Right lobe of liver (tissue), 6 donors: ENCODE measurements at regions not wholly inside any gene's neighbourhood (a gene's known extent, or its start where the extent isn't known, plus 50 kb on each side); places are given as distances from the start of the nearest gene placed in this dataset.

ENCODE experiments used
- ATAC-seq, 4 donors: fragments of 200-7000 bp; cut with Tn5 transposase; one replicate each; pipeline ENCODE4 v1.9.1; 2020; ENCODE audit warnings: mild to moderate bottlenecking in 4 of 4, moderate library complexity in 4 of 4
- DNase-seq, 3 donors: peaks; one replicate each; pipeline ENCODE4 v3.0.0-alpha.2; 2020
- H3K27ac ChIP-seq, 3 donors: fragments of 200-600 bp; one replicate each; pipeline ENCODE4 v1.8.0; 2022
- H3K27me3 ChIP-seq, 2 donors: fragments of 200-600 bp; one replicate each; pipeline ENCODE4 v1.8.0; 2022
- H3K36me3 ChIP-seq, 4 donors: fragments of 200-600 bp; sonication (generic) in 1 of 4; one replicate each; pipeline versions ENCODE4 v1.5.1 to v1.8.0; 2017 to 2022; ENCODE audit warnings: control low read depth in 1 of 4
- H3K4me1 ChIP-seq, 4 donors: fragments of 200-600 bp; sonication (generic) in 1 of 4; one replicate each; pipeline versions ENCODE4 v1.5.1 to v1.8.0; 2017 to 2022; ENCODE audit warnings: control low read depth in 1 of 4
- H3K4me3 ChIP-seq, 3 donors: fragments of 200-600 bp; one replicate each; pipeline ENCODE4 v1.8.0; 2022
- H3K9me3 ChIP-seq, 4 donors: fragments of 200-600 bp; sonication (generic) in 1 of 4; one replicate each; pipeline versions ENCODE4 v1.5.1 to v1.8.0; 2017 to 2022; ENCODE audit warnings: control low read depth in 1 of 4
- POLR2A ChIP-seq: fragments of 450-650 bp; IDR thresholded peaks from one replicate; pipeline ENCODE4 v1.6.1; 2017; ENCODE audit warnings: antibody characterized with exemption, mild to moderate bottlenecking
- WGBS: methylation state at CpG from one replicate; pipeline ENCODE4 v1.1.6; 2018; ENCODE audit warnings: low coverage, low lambda C conversion rate; ENCODE audit not compliant: insufficient coverage; ENCODE audit errors: missing lambda C conversion rate; 5-methylcytosine and 5-hydroxymethylcytosine counted together
- intact Hi-C, 2 donors: fragments of 100-400 bp; cut with DNase I; formaldehyde crosslinking; loops; one replicate each; pipeline versions ENCODE4 v1.11.2 to v1.14.1; 2022
- TF ChIP-seq, protein P1 (sequence below), 4 donors: fragments of 200-600 bp in 3 of 4; fragments of 450-650 bp in 1 of 4; IDR thresholded peaks; one replicate each; pipeline versions ENCODE4 v1.5.1 to v1.8.0; 2016 to 2022; ENCODE audit warnings: antibody characterized with exemption in 4 of 4, mild to moderate bottlenecking in 2 of 4
- donor health status: DM: no; HTN: yes; CAD: no.
- donor health status: DM: no; HTN: no; CAD: no.
- donor health status: DM: no; HTN: no; CAD: no.
- donor health status: DM: no; HTN: yes; CAD: no.
- donor health status: DM: no; HTN: yes; CAD: no.

DNA sequence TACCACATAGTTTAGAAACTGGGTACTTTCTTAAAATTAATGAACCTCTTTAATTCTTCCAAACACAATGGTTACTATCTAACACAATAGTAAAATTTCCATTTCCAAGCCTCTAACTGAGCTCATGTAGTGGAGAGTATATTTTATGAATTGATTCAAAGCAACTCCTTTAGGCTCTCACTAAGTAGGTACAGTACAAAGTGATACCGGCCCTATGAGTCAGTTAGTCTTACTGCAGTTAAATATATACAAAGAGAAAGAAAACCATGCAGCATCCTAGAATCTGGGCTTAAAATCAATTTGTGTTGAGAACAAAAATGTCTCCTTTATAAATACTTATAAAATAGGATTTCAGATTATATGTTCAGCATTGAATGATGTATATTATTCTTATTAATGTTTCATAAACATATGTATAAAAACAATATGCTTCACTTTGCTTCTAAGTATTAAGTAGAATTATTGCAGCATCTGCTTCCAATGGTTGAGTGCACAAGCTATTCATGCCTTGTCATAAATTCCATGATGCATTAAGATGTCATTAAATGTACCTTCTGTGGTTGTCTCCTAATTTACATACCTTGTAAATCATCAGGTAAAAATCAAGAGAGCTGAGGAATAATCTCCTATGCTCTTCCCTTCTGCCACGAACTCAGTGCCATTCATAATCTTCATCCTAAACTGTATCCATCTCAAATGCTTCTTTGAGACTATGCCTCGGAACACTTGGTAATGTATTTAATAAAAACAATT, 1037.8 kb downstream of the STPG2 start:
- ATAC-seq (no peak), DNase-seq (no peak)
- Histone ChIP-seq H3K4me3 (no peak overlapping the region), H3K27me3 (no peaks in the 10 kb centered on the region), H3K36me3 (no peaks in the 10 kb centered on the region), H3K9me3 (no peaks in the 10 kb centered on the region), H3K27ac (no peak overlapping the region), H3K4me1 (no peaks in the 10 kb centered on the region)
- TF ChIP-seq POLR2A: no peak
- TF ChIP-seq, protein P1, sequence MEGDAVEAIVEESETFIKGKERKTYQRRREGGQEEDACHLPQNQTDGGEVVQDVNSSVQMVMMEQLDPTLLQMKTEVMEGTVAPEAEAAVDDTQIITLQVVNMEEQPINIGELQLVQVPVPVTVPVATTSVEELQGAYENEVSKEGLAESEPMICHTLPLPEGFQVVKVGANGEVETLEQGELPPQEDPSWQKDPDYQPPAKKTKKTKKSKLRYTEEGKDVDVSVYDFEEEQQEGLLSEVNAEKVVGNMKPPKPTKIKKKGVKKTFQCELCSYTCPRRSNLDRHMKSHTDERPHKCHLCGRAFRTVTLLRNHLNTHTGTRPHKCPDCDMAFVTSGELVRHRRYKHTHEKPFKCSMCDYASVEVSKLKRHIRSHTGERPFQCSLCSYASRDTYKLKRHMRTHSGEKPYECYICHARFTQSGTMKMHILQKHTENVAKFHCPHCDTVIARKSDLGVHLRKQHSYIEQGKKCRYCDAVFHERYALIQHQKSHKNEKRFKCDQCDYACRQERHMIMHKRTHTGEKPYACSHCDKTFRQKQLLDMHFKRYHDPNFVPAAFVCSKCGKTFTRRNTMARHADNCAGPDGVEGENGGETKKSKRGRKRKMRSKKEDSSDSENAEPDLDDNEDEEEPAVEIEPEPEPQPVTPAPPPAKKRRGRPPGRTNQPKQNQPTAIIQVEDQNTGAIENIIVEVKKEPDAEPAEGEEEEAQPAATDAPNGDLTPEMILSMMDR (IDR thresholded peaks at IDR 0.05): no peak
- 30% methylated on average over 3 of the region's 3 CpGs for WGBS
- intact Hi-C loops: no loop called here

DNA sequence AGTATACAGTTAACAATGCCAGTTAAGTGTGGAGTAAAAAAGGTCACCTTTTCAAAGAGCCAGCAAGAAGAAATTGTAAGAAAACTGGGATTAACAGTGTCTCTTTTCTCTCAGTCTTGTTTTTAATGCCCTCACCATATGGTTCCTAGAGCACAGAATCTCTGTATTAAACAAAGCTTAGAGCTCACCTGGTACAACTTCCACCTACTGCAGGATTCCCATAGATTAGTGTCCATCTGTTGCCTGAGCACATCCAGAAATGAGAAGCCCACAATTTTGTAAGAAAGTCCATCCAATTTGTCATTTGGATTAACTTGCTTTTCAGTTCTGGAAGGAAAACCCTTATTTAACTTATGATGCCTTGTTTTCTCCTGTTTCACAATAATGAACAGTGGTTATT, 1037.1 kb downstream of the STPG2 start:
- no peaks in the 10 kb centered on the region for H3K36me3 ChIP-seq
- no peak overlapping the region for H3K27ac ChIP-seq
- no peak for DNase-seq

DNA sequence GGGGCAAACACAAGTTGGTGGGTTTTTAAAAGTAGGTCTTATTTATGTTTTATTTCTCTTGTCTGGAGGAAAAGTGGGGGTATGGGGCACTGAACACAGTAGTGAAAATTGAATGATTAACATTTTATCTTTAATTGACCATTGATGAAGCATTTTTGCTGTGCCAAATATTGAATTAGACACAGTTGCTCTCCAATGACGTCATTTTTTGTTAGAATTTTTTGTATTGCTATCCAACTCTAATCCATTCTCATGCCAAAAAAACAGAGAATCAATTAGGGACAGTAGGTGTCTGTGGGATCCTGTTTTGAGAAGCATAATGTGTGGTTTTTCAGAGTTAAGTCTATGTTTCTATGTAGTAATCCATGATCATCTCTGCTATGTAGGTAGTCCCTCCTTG, 1032.8 kb downstream of the STPG2 start:
- 57% methylated on average over 1 of the region's 1 CpG for WGBS
- Histone ChIP-seq H3K4me3 (no peak overlapping the region), H3K27ac (no peak overlapping the region), H3K36me3 (no peaks in the 10 kb centered on the region), H3K4me1 (no peaks in the 10 kb centered on the region), H3K27me3 (no peaks in the 10 kb centered on the region), H3K9me3 (no peaks in the 10 kb centered on the region)
- no peak for TF ChIP-seq POLR2A
- TF ChIP-seq, protein P1 (IDR thresholded peaks at IDR 0.05): no peak
- DNase-seq (no peak), ATAC-seq (no peak)
- intact Hi-C loops: no loop called here

More for the DNA sequence above, 1037.1 kb downstream of the STPG2 start:
- TF ChIP-seq POLR2A: no peak
- TF ChIP-seq, protein P1 (IDR thresholded peaks at IDR 0.05): no peak
- no peaks in the 10 kb centered on the region for H3K9me3 ChIP-seq
- no peak for ATAC-seq
- intact Hi-C loops: no loop called here
- no peaks in the 10 kb centered on the region for H3K27me3 ChIP-seq
- no peaks in the 10 kb centered on the region for H3K4me1 ChIP-seq
- H3K4me3 ChIP-seq: no peak overlapping the region

DNA sequence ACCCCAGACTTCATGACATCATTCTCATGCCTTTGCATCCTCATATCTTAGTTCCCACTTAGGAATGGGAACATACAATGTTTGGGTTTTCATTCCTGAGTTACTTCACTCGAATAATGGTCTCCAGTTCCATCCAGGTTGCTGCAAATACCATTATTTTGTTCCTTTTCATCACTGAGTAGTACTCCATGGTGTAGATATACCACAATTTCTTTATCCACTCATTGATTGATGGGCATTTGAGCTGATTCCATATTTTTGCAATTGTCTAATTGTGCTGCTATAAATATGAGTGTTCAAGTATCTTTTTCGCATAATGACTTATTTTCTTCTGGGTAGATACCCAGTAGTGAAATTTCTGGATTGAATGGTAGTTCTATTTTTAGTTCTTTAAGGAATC, 1026.8 kb downstream of the STPG2 start:
- Histone ChIP-seq H3K4me3 (no peak overlapping the region), H3K9me3 (no peaks in the 10 kb centered on the region), H3K4me1 (no peaks in the 10 kb centered on the region), H3K27me3 (no peaks in the 10 kb centered on the region), H3K36me3 (no peaks in the 10 kb centered on the region), H3K27ac (no peak overlapping the region)
- WGBS: 27% methylated on average over 2 of the region's 2 CpGs
- DNase-seq (no peak), ATAC-seq (no peak)
- TF ChIP-seq, protein P1 (IDR thresholded peaks at IDR 0.05): no peak
- TF ChIP-seq POLR2A: no peak
- intact Hi-C loops: no loop called here

DNA sequence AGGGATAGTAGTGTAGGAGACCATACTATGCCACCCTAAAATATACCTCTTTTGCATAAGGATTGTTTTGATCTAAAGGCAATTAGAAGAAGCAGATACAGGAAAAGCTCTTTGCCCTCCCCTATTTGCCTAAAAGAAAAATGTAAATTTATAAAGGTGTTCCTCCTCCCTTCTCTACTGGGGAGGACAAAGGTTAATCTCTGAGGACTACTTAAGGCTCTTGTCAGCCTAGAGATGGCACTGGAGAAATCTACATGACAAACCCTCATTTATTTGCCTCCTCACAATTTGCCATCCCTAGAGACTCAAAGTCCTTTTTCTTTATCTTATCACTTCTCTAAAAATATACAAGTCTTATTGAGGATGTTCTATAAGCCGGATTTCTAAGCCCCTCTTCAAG, 1021.8 kb downstream of the STPG2 start:
- DNase-seq: no peak
- Histone ChIP-seq H3K9me3 (no peaks in the 10 kb centered on the region), H3K4me1 (no peaks in the 10 kb centered on the region), H3K4me3 (no peak overlapping the region), H3K27me3 (no peaks in the 10 kb centered on the region), H3K36me3 (no peaks in the 10 kb centered on the region), H3K27ac (no peak overlapping the region)
- 31% methylated on average over 1 of the region's 1 CpG for WGBS
- intact Hi-C loops: no loop called here
- ATAC-seq: no peak
- TF ChIP-seq, protein P1 (IDR thresholded peaks at IDR 0.05): no peak
- no peak for TF ChIP-seq POLR2A
